Retinal pigment epithelial cell (primary cell): ENCODE measurements at regions not wholly inside any gene's neighbourhood (a gene's known extent, or its start where the extent isn't known, plus 50 kb on each side); places are given as distances from the start of the nearest gene placed in this dataset.

Experiments
- DNase-seq: peaks from one replicate; pipeline ENCODE4 v3.0.0-alpha.2; 2010; ENCODE audit warnings: low read depth
- H3K4me3 ChIP-seq: 2 replicates; pipeline ENCODE4 v1.5.1; 2011; ENCODE audit warnings: mild to moderate bottlenecking, low read length, control low read depth, moderate library complexity
- TF ChIP-seq, protein P1 (sequence below): conservative IDR thresholded peaks from 2 replicates; pipeline ENCODE4 v1.5.1; 2011; ENCODE audit warnings: low read depth, low read length, control low read depth, inconsistent platforms

DNA sequence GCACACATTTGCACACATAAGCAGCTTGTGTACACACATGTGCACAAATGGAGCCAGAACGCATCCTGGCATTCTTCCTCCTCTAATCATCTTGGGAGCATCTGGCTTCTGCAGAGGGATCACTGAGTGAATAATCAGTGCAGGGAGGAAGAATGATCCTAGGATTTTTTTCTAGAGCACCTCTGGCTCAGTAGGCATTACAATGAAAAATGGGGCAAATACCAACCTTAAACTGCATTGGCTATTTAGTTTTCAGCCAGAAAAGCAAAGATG, 205.7 kb upstream of the TCF21 start:
- DNase-seq, result no peak
- TF ChIP-seq, protein P1, sequence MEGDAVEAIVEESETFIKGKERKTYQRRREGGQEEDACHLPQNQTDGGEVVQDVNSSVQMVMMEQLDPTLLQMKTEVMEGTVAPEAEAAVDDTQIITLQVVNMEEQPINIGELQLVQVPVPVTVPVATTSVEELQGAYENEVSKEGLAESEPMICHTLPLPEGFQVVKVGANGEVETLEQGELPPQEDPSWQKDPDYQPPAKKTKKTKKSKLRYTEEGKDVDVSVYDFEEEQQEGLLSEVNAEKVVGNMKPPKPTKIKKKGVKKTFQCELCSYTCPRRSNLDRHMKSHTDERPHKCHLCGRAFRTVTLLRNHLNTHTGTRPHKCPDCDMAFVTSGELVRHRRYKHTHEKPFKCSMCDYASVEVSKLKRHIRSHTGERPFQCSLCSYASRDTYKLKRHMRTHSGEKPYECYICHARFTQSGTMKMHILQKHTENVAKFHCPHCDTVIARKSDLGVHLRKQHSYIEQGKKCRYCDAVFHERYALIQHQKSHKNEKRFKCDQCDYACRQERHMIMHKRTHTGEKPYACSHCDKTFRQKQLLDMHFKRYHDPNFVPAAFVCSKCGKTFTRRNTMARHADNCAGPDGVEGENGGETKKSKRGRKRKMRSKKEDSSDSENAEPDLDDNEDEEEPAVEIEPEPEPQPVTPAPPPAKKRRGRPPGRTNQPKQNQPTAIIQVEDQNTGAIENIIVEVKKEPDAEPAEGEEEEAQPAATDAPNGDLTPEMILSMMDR, result no peak
- H3K4me3 ChIP-seq, result no peak overlapping the region

DNA sequence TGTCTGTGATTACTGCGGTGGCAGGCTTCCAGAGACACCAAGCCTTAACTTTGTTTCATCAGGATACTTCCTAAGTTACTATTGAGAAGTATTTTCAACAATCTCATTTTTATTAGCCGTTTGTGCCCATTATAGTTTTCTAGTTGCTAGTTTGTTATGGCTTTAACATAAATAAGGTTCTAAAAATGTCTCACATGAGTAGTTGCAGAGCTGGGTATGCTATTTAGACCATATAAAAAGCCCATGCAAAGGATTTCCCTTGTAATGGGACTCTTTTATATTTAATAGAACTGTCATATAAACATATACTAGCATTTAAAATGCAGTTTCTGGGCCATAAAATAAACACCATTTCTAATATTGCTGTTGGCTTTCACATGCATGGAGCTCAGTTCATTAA, 205.3 kb upstream of the TCF21 start:
- TF ChIP-seq, protein P1, result no peak
- H3K4me3 ChIP-seq, result no peak overlapping the region
- no peak for DNase-seq

DNA sequence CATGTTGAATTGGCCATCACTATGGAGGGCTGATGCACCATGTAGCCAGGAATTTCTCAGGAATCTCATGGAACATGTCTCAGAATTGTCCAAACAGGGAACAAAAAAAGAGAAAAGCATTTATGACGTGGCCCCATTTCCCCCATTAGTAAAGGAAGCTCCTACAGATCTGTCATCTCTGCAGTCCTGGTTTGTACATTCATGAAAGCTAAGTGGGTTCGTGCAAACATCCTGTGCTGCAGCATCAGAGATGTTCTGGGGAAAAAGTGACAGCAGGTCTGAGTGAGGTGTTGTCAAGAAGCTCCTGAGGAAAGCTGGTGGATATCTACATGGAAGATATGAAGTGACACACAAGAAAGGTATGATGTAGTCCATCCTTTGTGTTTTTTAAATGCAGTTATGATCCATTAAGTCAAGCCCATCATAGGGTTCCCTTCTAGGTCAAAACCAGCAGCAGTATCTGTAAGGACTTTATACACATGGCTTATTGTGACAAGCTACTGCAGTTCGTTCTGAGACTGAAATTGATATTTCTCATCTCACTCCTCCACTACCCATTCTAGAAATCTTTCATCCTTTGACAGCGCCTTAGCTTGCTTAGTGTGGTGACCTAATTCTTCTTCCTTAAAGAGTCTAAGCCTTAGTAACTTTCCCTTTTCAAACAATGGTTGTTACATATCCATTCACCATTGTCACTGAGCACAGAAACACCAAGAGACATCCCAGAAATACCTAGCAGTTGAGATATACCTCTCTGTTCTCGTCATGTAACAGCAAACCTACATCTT, 200.0 kb upstream of the TCF21 start:
- DNase-seq, result no peak
- H3K4me3 ChIP-seq, result no peak overlapping the region
- TF ChIP-seq, protein P1, result no peak

DNA sequence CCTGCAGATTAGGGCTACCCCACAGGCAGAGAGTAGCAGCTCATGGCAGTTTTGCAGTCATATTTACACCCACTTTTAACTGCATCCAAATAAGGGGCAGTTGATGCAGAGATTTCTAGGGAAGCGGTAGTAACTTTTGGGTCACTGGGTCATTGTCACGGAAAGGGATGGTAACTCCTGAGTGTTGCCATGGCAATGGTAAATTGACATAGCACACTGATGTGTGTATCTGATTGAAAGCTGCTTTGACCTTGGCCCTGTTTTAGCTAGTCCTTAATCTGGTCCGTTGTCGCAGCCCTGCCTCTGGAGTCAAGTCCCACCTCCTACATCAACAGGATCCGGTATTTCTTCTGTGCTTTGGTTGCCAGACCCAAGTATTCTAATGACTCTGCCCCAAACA, 199.1 kb upstream of the TCF21 start:
- TF ChIP-seq, protein P1, result no peak
- no peak overlapping the region for H3K4me3 ChIP-seq
- DNase-seq, result no peak

DNA sequence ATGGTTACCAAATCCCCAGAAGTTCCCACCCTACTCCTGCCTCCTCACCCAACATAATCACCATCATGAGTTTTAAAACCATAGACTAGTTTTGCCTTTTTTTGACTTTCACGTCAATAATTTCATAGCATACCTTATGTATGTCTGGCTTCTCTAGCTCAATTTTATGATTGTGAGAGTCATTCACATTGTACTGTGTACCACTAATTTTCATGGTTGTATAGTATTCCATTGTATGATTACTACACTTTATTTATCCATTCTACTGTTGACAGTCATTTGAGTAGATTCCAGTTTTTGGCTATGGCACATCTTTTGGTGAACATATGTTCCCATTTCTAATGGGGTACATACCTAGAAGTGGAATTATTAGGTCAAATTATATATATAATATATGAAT, 195.3 kb upstream of the TCF21 start:
- no peak for DNase-seq
- H3K4me3 ChIP-seq, result no peak overlapping the region
- TF ChIP-seq, protein P1, result no peak

DNA sequence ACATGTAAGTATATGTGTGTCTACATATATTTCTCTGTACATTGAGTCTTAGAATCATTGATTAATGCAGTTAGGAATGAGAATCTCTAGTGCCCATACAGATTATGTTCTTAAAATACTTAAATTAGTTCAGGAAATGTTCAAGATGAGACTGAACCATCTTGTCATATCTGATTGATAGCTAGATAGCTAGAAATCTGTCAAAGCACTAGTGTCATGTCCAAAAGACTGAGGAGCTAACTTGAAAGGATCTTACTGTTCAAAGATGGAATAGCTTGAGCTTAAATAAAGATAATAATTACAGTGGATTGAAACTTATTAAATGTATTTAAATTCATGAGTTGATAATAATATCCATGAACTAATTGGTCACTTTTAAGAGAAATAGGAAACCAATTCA, 191.7 kb upstream of the TCF21 start:
- TF ChIP-seq, protein P1, result no peak
- DNase-seq, result no peak
- H3K4me3 ChIP-seq, result no peak overlapping the region

DNA sequence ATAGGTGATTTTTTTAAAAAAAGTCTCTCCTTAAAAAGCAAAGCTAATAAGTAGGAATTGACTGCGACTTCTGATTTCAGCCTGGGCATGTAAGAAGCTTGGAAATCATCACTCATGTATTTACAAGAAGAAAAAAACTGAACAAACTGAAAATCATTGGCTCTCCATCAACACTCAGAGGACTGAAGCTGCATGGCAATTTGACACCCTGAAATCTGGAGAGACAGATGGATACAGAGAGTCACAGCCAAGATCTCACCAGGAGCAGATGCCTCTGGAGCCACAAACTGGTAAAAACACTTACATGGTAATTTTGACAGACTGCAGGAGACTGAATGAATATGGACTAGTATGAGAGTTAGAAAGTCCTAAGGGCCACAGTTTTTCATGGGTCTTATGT, 191.2 kb upstream of the TCF21 start:
- no peak overlapping the region for H3K4me3 ChIP-seq
- no peak for DNase-seq
- TF ChIP-seq, protein P1, result no peak
